Uterus (tissue), 2 donors: ENCODE measurements at regions not wholly inside any gene's neighbourhood (a gene's known extent, or its start where the extent isn't known, plus 50 kb on each side); places are given as distances from the start of the nearest gene placed in this dataset.

Source experiments
- CTCF ChIP-seq, 4 experiments: fragments of 200-600 bp in 2 of 4; fragments of 450-650 bp in 2 of 4; sonication (generic) in 2 of 4; IDR thresholded peaks; one replicate each; pipeline ENCODE4 v1.5.1; 2016 to 2019; ENCODE audit warnings: antibody characterized with exemption in 4 of 4, mild to moderate bottlenecking in 2 of 4, moderate library complexity in 1 of 4
- POLR2A ChIP-seq, 2 donors: fragments of 450-650 bp; IDR thresholded peaks; one replicate each; pipeline ENCODE4 v1.6.1; 2016; ENCODE audit warnings: antibody characterized with exemption in 2 of 2, mild to moderate bottlenecking in 1 of 2, moderate library complexity in 1 of 2

- TF ChIP-seq CTCF (IDR thresholded peaks at IDR 0.05) (no peak), POLR2A (IDR thresholded peaks at IDR 0.05) (no peak)
These were observed 155.5 kb downstream of the POLR2M start for GRCh38 chr15:57861815-57862586.
